Naive thymus-derived CD8-positive, alpha-beta T cell (primary cell): ENCODE measurements at regions not wholly inside any gene's neighbourhood (a gene's known extent, or its start where the extent isn't known, plus 50 kb on each side); places are given as distances from the start of the nearest gene placed in this dataset.

Source experiments
- ATAC-seq, 2 donors: fragments of 150-1000 bp; cut with Tn5 transposase in 1 of 2; sonication (Bioruptor Pico), chemical (Tn5 transposase) in 1 of 2; 1 replicate in 1 of 2; 2 replicates in 1 of 2; pipeline ENCODE4 v1.10.0; 2021; ENCODE audit warnings: mild to moderate bottlenecking in 2 of 2, moderate library complexity in 2 of 2
- POLR2A ChIA-PET: fragments of 350-600 bp; sonication (Branson Sonifier 250); formaldehyde crosslinking; loops from one replicate; lab custom pipeline; 2021; ENCODE audit warnings: antibody characterized with exemption; lab: Charles Lee
- DNase-seq, 10 donors: peaks; one replicate each; pipeline versions ENCODE4 v3.0.0 to v3.0.0-alpha.2; 2020 to 2022
- H3K27ac Mint-ChIP-seq, 10 donors: one replicate each; pipeline ENCODE4 v1.8.0; 2020 to 2022; ENCODE audit warnings: mild to moderate bottlenecking in 10 of 10, mixed read lengths in 10 of 10, moderate library complexity in 4 of 10, inconsistent platforms in 1 of 10
- H3K27me3 Mint-ChIP-seq, 5 donors: one replicate each; pipeline ENCODE4 v1.8.0; 2021 to 2022; ENCODE audit warnings: mixed read lengths in 5 of 5
- H3K36me3 Mint-ChIP-seq, 3 donors: one replicate each; pipeline ENCODE4 v1.8.0; 2020 to 2022; ENCODE audit warnings: mixed read lengths in 3 of 3, mild to moderate bottlenecking in 2 of 3, inconsistent platforms in 1 of 3
- H3K4me1 Mint-ChIP-seq, 4 donors: one replicate each; pipeline ENCODE4 v1.8.0; 2021 to 2022; ENCODE audit warnings: mixed read lengths in 4 of 4
- H3K4me3 Mint-ChIP-seq, 10 donors: one replicate each; pipeline ENCODE4 v1.8.0; 2020 to 2022; ENCODE audit warnings: mild to moderate bottlenecking in 10 of 10, mixed read lengths in 10 of 10, moderate library complexity in 6 of 10, inconsistent platforms in 1 of 10
- H3K9me3 Mint-ChIP-seq, 9 donors: one replicate each; pipeline ENCODE4 v1.8.0; 2020 to 2022; ENCODE audit warnings: mixed read lengths in 9 of 9, mild to moderate bottlenecking in 3 of 9, inconsistent platforms in 1 of 9, moderate library complexity in 1 of 9

DNA sequence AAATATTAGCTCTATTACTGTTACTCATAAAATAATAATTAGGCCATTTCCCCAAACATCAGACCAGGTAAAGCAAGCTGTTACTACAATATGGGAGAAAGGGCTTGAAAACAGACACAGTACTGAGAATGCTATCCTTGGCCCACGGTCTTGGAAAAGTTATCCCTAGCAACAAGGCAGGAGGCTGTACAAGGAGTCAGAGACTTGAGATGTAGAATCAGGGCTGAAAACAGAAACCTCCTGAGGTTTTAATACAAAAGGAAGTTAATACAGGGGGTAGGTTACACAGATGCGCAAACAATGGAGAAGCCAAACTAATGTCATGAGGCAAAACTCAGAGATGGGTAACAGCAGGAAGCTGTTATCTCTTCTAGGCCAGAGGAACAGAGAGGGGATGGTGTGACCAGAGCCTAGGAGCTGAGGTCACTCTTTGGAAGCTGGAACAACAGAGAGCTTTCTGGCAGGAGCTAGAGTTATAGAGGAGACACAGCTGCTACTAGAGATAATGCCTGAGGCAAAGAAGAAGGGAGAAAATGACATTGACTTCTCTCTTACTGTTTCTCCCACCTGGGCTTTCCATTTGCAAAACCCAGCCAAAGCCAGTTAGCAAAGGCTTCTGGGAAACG is 248.8 kb downstream of the SUDS3 start:
- Mint-ChIP-seq H3K36me3 (no peaks in the 10 kb centered on the region), H3K4me1 (no peaks in the 10 kb centered on the region), H3K27ac (no peak overlapping the region), H3K9me3 (peaks cover 0 to 15% (median 3%) of the 10 kb centered on the region in 9 donors), H3K27me3 (peaks cover 0 to 14% (median 4%) of the 10 kb centered on the region in 5 donors), H3K4me3 (no peak overlapping the region)
- POLR2A ChIA-PET = no interaction called here
- DNase-seq (no peak), ATAC-seq (no peak)

DNA sequence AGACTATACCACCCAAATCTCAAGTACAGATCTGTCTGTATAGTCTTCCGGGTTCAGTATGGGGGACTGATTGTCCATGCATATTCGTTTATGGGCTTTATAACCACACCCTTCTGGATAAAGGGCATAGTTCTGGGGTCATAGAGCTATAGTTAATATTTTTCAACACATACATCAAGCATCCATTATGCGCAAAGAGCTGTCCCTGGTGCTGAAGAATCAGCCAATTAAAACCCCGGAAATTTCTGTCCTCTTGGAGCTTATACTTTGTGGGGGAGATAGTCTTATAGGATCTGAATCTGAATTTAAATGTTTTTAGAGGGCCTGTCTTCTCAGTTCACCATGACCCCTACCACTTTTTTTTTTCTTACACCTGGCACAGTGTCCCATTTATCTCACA is 256.7 kb downstream of the SUDS3 start:
- no peaks in the 10 kb centered on the region for H3K4me1 Mint-ChIP-seq

DNA sequence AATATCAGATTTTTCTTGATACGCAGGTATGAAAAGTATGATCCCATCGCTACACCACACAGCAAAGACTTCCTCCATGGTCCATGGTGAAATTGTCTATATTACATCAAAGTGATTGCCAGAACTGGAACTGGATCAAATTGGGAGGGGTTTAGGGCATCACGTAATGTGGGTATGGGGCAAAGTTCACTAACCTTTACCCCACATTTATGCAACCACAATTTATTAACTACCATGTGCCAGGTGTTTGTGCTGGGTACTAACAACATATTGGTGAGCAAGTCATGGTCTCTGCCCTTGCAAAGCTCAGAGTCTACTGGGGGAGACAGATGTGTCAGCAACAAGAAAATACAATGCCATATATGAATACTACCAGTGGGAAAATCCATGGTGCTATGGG is 258.9 kb downstream of the SUDS3 start:
- H3K9me3 Mint-ChIP-seq = peaks cover 0 to 13% (median 2%) of the 10 kb centered on the region in 9 donors
- POLR2A ChIA-PET = no interaction called here
- no peak overlapping the region for H3K27ac Mint-ChIP-seq
- DNase-seq (no peak), ATAC-seq (no peak)
- no peaks in the 10 kb centered on the region for H3K36me3 Mint-ChIP-seq
- H3K4me3 Mint-ChIP-seq = no peak overlapping the region
- H3K4me1 Mint-ChIP-seq = no peaks in the 10 kb centered on the region
- peaks cover 1 to 10% (median 3%) of the 10 kb centered on the region in 5 donors for H3K27me3 Mint-ChIP-seq

More for the DNA sequence above, 256.7 kb downstream of the SUDS3 start:
- Mint-ChIP-seq H3K4me3 (no peak overlapping the region), H3K36me3 (no peaks in the 10 kb centered on the region), H3K27me3 (peaks cover 0 to 6% (median under 1%) of the 10 kb centered on the region in 5 donors), H3K9me3 (peaks cover 0 to 16% (median 2%) of the 10 kb centered on the region in 9 donors), H3K27ac (no peak overlapping the region)
- POLR2A ChIA-PET = no interaction called here
- no peak for DNase-seq
- no peak for ATAC-seq

DNA sequence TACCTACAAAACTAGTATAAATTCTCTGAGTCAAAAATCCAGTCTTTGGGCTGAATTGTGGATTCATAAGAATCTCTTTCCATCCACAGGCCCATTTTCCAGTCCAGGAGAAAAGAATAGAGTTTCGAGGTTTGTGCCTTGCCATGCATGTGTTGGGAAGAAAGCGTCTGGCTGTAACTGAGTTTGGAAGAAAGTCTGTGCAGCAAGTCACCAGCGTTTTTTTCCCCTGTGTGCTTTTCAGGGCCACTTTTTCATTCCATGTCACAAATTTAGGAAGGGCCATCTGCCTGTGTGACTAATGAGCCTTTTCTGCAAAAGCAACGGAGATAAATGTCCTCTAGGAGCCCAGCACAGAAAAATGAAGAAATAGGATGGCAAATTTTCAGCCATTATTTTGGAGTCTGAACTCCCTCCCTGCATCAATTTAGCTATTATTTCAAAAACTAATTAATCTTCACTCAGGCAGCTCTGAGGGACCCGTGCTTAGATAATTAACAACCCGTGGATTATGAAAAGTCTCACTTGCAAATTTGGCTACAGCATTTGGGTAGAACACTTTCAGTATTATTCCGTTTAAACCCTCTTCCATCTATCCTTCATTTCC is 261.5 kb downstream of the SUDS3 start:
- H3K4me3 Mint-ChIP-seq = no peak overlapping the region
- no peaks in the 10 kb centered on the region for H3K4me1 Mint-ChIP-seq
- ATAC-seq = no peak
- H3K9me3 Mint-ChIP-seq = peaks cover 0 to 8% (median 0%) of the 10 kb centered on the region in 9 donors
- no peak overlapping the region for H3K27ac Mint-ChIP-seq
- H3K27me3 Mint-ChIP-seq = peaks cover 1 to 10% (median 3%) of the 10 kb centered on the region in 5 donors
- POLR2A ChIA-PET = no interaction called here
- no peak for DNase-seq
- H3K36me3 Mint-ChIP-seq = no peaks in the 10 kb centered on the region

DNA sequence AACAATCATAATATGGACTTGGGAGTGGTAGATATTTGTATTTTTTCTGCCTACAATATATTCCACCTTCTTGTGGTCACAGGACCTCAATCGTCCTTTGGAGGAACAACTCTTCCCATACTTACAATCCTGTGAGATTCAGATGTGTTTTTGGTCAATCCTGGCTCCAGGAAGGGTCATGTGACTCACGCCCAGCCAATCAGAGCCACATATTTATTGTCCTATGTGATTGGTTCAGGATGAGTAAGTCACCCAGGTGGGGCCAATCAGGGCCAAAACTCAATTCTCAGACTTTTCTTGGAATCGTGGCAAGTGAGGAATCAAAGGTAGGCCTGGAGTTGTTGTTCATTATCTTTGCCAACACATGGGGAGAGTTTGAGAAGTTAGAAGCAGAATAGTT is 264.9 kb downstream of the SUDS3 start:
- POLR2A ChIA-PET = no interaction called here
- no peaks in the 10 kb centered on the region for H3K4me1 Mint-ChIP-seq

DNA sequence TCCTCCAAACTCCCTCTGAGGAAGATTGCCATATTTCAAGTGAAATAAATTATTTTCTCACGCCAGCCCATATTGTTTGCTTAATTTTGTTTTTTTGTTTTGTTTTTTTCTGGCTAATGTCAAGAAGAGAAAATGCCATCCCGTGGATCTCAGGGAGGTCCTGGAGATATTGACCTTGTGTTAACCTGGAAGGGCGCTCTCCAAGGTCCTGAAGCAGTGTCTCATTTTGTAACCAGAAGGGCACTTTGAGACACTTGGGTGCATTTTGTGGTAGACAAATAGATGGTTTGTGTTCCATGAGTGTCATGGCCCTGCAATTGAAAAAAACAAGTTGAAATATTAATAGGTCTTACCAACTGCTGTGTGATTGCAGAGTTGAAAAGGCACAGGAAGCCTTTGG is 268.9 kb downstream of the SUDS3 start:
- Mint-ChIP-seq H3K27ac (no peak overlapping the region), H3K4me3 (no peak overlapping the region), H3K27me3 (peaks cover 0 to 5% (median 0%) of the 10 kb centered on the region in 5 donors), H3K9me3 (peaks cover 0 to 11% (median 3%) of the 10 kb centered on the region in 9 donors), H3K4me1 (no peaks in the 10 kb centered on the region), H3K36me3 (no peaks in the 10 kb centered on the region)
- ATAC-seq = no peak
- POLR2A ChIA-PET = no interaction called here
- no peak for DNase-seq

More for the DNA sequence above, 264.9 kb downstream of the SUDS3 start:
- no peak for ATAC-seq
- Mint-ChIP-seq H3K36me3 (no peaks in the 10 kb centered on the region), H3K27ac (no peak overlapping the region), H3K9me3 (peaks cover 0 to 8% (median 4%) of the 10 kb centered on the region in 9 donors), H3K27me3 (peaks cover 1 to 10% (median 3%) of the 10 kb centered on the region in 5 donors), H3K4me3 (no peak overlapping the region)
- no peak for DNase-seq

DNA sequence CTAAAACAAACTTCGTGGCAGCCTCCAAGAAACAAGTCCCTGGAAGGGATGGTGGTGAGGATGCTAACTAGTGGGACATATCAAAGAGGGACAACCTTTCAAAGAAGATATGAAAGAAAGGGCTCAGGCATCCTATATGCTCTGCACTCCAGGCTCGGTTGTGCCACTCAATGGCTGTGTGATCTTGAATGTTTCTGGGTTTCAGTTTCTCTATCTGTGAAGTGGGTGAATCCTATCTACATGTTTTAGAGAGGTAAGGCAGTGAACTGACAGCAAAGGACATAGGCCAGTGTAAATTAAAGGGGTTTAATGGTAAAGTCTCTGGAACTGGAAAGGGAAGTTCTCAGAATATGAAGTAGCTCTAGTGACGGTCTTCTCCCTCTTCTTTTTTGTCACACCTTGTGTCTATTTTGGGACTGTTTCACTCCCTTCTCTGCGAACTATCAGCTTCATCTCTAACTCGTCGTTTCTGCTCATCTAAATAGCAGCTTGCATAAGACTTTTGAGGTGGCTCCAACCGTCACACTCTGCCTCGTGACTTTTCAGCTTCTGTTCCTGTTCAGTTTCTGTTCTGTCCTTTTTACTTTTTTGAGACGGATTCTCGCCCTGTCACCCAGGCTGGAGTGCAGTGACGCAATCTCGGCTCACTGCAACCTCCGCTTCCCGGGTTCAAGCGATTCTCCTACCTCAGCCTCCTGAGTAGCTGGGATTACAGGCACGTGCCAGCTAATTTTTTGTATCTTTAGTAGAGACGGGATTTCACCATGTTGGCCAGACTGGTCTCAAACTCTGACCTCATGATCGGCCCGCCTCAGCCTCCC is 273.6 kb downstream of the SUDS3 start:
- POLR2A ChIA-PET = no interaction called here
- Mint-ChIP-seq H3K9me3 (peaks cover 0 to 11% (median 4%) of the 10 kb centered on the region in 9 donors), H3K36me3 (no peaks in the 10 kb centered on the region), H3K4me1 (no peaks in the 10 kb centered on the region), H3K27ac (no peak overlapping the region), H3K4me3 (no peak overlapping the region), H3K27me3 (peaks cover 0 to 13% (median 0%) of the 10 kb centered on the region in 5 donors)
- DNase-seq (no peak), ATAC-seq (no peak)

DNA sequence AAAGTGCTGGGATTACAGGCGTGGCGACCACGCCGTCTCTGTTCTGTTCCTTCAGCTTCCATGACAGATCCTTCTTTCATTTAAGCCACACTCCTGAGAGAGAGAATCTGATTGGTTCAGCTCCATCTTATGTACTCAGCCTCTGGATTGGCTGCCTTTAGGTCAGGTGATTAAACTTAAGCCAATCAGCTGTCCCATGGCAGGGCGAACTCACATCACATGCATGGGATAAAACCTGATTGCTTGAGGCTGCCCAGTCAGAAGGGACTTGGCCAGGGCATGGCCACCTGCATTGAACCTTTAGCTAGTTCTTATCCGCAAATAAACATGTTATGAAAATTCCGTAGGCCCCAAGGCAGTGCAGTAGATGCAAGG is 274.2 kb downstream of the SUDS3 start:
- ATAC-seq = no peak
- H3K36me3 Mint-ChIP-seq = no peaks in the 10 kb centered on the region

DNA sequence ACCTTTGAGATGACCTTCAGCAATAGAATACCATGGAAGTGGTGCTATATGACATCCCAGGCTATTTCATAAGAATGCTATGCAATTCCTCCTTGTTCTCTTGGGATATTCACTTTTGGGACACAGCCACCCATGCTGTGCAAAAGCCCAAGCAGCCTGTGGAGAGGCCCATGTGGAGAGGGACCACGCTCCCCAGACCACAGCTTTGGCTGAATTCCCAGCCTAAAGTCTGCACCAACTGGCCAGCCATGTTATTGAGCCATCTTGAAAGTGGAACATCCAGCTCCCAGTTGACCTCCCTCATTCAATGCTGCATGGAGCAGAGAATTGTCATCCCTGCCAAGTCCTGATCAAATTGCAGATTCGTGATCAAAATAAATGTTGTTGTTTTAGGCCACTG is 275.1 kb downstream of the SUDS3 start:
- Mint-ChIP-seq H3K4me3 (no peak overlapping the region), H3K4me1 (no peaks in the 10 kb centered on the region), H3K27me3 (peaks cover 0 to 13% (median 0%) of the 10 kb centered on the region in 5 donors), H3K27ac (no peak overlapping the region), H3K36me3 (no peaks in the 10 kb centered on the region), H3K9me3 (peaks cover 0 to 10% (median 2%) of the 10 kb centered on the region in 9 donors)
- DNase-seq (no peak), ATAC-seq (no peak)
- POLR2A ChIA-PET = no interaction called here

More for the DNA sequence above, 274.2 kb downstream of the SUDS3 start:
- Mint-ChIP-seq H3K27ac (no peak overlapping the region), H3K4me3 (no peak overlapping the region), H3K4me1 (no peaks in the 10 kb centered on the region), H3K9me3 (peaks cover 0 to 10% (median 3%) of the 10 kb centered on the region in 9 donors), H3K27me3 (peaks cover 0 to 13% (median 0%) of the 10 kb centered on the region in 5 donors)
- POLR2A ChIA-PET = no interaction called here
- DNase-seq = no peak

DNA sequence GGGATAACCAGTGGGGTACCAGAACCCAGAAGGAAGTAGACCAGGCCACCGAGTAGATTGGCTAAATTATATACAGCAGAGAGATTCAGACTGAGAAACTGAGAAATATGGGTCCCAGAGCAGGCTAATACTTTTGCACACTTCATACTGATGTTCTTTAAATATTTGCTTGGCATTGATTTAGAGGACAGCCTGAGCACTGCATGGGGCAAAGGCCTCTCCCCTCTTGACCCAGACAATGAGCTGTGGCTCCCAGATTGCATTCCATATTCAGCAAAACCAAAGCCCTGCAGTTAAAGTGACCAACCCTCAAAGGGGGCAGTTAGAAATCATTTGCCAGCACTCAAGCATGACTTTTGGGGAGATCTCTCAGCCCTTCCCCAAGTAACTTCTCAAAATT is 279.2 kb downstream of the SUDS3 start:
- Mint-ChIP-seq H3K27me3 (peaks cover 0 to 8% (median 0%) of the 10 kb centered on the region in 5 donors), H3K4me1 (no peaks in the 10 kb centered on the region), H3K9me3 (peaks cover 0 to 10% (median 2%) of the 10 kb centered on the region in 9 donors), H3K4me3 (no peak overlapping the region), H3K36me3 (no peaks in the 10 kb centered on the region), H3K27ac (no peak overlapping the region)
- DNase-seq (no peak), ATAC-seq (no peak)
- POLR2A ChIA-PET = no interaction called here

DNA sequence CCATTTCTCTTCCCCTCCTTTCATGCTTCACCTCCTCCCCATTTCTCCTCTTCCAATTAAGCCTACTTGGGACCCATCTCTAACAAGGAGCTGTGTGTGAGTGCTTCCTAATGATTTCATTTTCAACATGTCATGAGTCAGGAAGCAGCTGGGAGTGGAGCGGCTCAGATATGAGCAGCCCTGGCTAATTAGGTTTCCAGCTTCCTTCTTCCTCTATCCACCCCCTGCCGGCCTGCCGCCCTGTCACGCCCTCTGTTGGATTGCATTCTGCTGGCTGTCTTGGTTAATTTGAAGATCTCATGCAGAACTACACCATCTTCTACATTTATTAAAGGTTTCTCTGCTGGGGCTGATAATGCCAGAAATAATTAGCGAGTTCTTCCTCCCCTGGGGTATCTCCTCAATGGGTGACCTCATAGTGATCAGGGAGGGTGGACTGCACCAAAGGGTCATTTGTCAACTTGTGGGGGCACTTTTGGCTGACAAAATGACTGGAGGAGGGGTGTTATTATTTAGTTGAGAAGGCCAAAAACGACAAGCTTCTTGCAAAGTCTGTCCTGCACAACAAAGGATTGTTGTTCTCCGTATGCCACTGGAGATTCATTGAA is 300.9 kb upstream of the SRRM4 start:
- ATAC-seq = no peak

DNA sequence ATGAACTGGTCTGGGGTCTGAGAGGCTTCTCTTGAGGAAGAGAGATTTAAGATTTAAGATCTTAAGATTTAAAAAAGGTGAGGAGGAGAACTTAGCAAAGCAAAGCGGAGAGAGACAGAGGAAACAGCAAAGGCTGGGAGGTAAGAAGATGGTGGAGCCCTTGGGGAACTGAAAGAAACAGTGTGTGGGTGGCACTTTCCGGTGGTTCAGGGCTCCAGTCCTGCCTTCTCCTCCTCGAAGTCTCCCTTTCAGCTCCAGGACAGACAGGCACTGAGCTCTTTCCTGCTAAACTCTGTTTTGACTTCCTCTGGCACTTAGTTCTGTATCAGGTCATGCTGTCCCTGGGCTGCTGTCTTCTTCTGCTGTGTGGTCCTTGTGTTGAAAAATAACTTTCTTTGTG is 298.7 kb upstream of the SRRM4 start:
- DNase-seq (no peak), ATAC-seq (no peak)
- Mint-ChIP-seq H3K27me3 (peaks cover 3 to 20% (median 14%) of the 10 kb centered on the region in 5 donors), H3K9me3 (peaks cover 2 to 17% (median 7%) of the 10 kb centered on the region in 9 donors), H3K4me3 (no peak overlapping the region), H3K27ac (no peak overlapping the region), H3K36me3 (peaks cover 0 to 5% (median 0%) of the 10 kb centered on the region in 3 donors), H3K4me1 (no peaks in the 10 kb centered on the region)
- POLR2A ChIA-PET = no interaction called here

More for the DNA sequence above, 300.9 kb upstream of the SRRM4 start:
- POLR2A ChIA-PET = no interaction called here
- H3K27ac Mint-ChIP-seq = no peak overlapping the region
- H3K9me3 Mint-ChIP-seq = peaks cover 5 to 30% (median 12%) of the 10 kb centered on the region in 9 donors
- H3K4me3 Mint-ChIP-seq = no peak overlapping the region
- no peak for DNase-seq
- no peaks in the 10 kb centered on the region for H3K4me1 Mint-ChIP-seq
- H3K36me3 Mint-ChIP-seq = peaks cover 0 to 14% (median 0%) of the 10 kb centered on the region in 3 donors
- peaks cover 3 to 22% (median 14%) of the 10 kb centered on the region in 5 donors for H3K27me3 Mint-ChIP-seq
